GM23338 (cell line): ENCODE measurements at regions not wholly inside any gene's neighbourhood (a gene's known extent, or its start where the extent isn't known, plus 50 kb on each side); places are given as distances from the start of the nearest gene placed in this dataset.

Source experiments
- ATAC-seq: fragments of 200-7000 bp; cut with Tn5 transposase; 3 replicates; pipeline ENCODE4 v1.9.1; 2020
- DNase-seq: peaks from one replicate; pipeline ENCODE4 v3.0.0-alpha.2; 2015; ENCODE audit warnings: low spot score
- H2AFZ ChIP-seq: fragments of 200-600 bp; sonication (generic); 2 replicates; pipeline ENCODE4 v1.8.0; 2016; ENCODE audit warnings: antibody characterized with exemption, mild to moderate bottlenecking, moderate library complexity
- H3F3A ChIP-seq: fragments of 200-600 bp; sonication (generic); replicated peaks from 2 replicates; pipeline ENCODE4 v1.8.0; 2017; ENCODE audit warnings: antibody characterized with exemption, mixed run types, low read depth
- H3K27ac ChIP-seq: fragments of 200-600 bp; sonication (generic); 2 replicates; pipeline ENCODE4 v1.6.1; 2016; ENCODE audit warnings: low read depth
- H3K27me3 ChIP-seq: fragments of 200-600 bp; sonication (generic); 2 replicates; pipeline ENCODE4 v1.8.0; 2016; ENCODE audit warnings: mild to moderate bottlenecking, mixed run types, moderate library complexity; ENCODE audit not compliant: insufficient read depth
- H3K36me3 ChIP-seq: fragments of 200-600 bp; sonication (generic); 2 replicates; pipeline ENCODE4 v1.8.0; 2016; ENCODE audit warnings: mild to moderate bottlenecking; ENCODE audit not compliant: insufficient read depth
- H3K4me1 ChIP-seq: fragments of 200-600 bp; sonication (generic); 2 replicates; pipeline ENCODE4 v1.8.0; 2016; ENCODE audit warnings: mild to moderate bottlenecking, moderate library complexity; ENCODE audit not compliant: insufficient read depth
- H3K4me2 ChIP-seq: fragments of 200-600 bp; sonication (generic); 2 replicates; pipeline ENCODE4 v1.7.1; 2017; ENCODE audit warnings: mixed run types
- H3K4me3 ChIP-seq: fragments of 200-600 bp; sonication (generic); 2 replicates; pipeline ENCODE4 v1.6.1; 2016; ENCODE audit warnings: mixed run types
- H3K79me2 ChIP-seq: fragments of 200-600 bp; sonication (generic); replicated peaks from 2 replicates; pipeline ENCODE4 v1.8.0; 2017; ENCODE audit warnings: mild to moderate bottlenecking; ENCODE audit not compliant: insufficient read depth
- H3K9me2 ChIP-seq: fragments of 200-600 bp; sonication (generic); 2 replicates; pipeline ENCODE4 v1.8.0; 2017; ENCODE audit not compliant: insufficient read depth
- H4K20me1 ChIP-seq: fragments of 200-600 bp; sonication (generic); replicated peaks from 2 replicates; pipeline ENCODE4 v1.8.0; 2017; ENCODE audit warnings: mild to moderate bottlenecking; ENCODE audit not compliant: insufficient read depth
- H3K27ac Mint-ChIP-seq: 2 replicates; pipeline ENCODE4 v1.8.0; 2020; ENCODE audit warnings: inconsistent platforms, mild to moderate bottlenecking, moderate library complexity, mixed read lengths
- H3K27me3 Mint-ChIP-seq: 3 replicates; pipeline ENCODE4 v1.8.0; 2022; ENCODE audit warnings: low read depth, mild to moderate bottlenecking, moderate library complexity, mixed read lengths, inconsistent platforms; ENCODE audit not compliant: insufficient read depth, poor library complexity
- H3K36me3 Mint-ChIP-seq: 3 replicates; pipeline ENCODE4 v1.8.0; 2021; ENCODE audit warnings: low read depth, mild to moderate bottlenecking, inconsistent platforms, moderate library complexity, mixed read lengths
- H3K4me1 Mint-ChIP-seq: 3 replicates; pipeline ENCODE4 v1.8.0; 2020; ENCODE audit warnings: mild to moderate bottlenecking, inconsistent platforms, mixed read lengths
- H3K4me3 Mint-ChIP-seq: 3 replicates; pipeline ENCODE4 v1.8.0; 2021; ENCODE audit warnings: moderate library complexity, mild to moderate bottlenecking, inconsistent platforms, mixed read lengths
- H3K9me3 Mint-ChIP-seq: 3 replicates; pipeline ENCODE4 v1.8.0; 2020; ENCODE audit warnings: moderate library complexity, mild to moderate bottlenecking, inconsistent platforms, mixed read lengths
- CREB1 ChIP-seq: fragments of 250-450 bp; sonication (Bioruptor Pico); IDR thresholded peaks from 2 replicates; pipeline ENCODE4 v1.5.0; 2020; ENCODE audit warnings: low read depth, mild to moderate bottlenecking, moderate library complexity
- EZH2 ChIP-seq: fragments of 200-600 bp; sonication (generic); IDR thresholded peaks from one replicate; pipeline ENCODE4 v1.8.0; 2017; ENCODE audit warnings: antibody characterized with exemption, mild to moderate bottlenecking, low read depth; ENCODE audit not compliant: unreplicated experiment
- EZH2phosphoT487 ChIP-seq: fragments of 200-600 bp; sonication (generic); IDR thresholded peaks from one replicate; pipeline ENCODE4 v1.8.1; 2018; ENCODE audit warnings: antibody characterized with exemption; ENCODE audit not compliant: unreplicated experiment
- JUNB ChIP-seq: IDR thresholded peaks from one replicate; pipeline ENCODE4 v1.6.1; 2016; ENCODE audit warnings: antibody characterized with exemption; ENCODE audit not compliant: unreplicated experiment
- NANOG ChIP-seq: IDR thresholded peaks from 2 replicates; pipeline ENCODE4 v1.6.1; 2016; ENCODE audit warnings: antibody characterized with exemption, borderline replicate concordance
- POLR2AphosphoS5 ChIP-seq: IDR thresholded peaks from 2 replicates; pipeline ENCODE4 v1.6.1; 2016; ENCODE audit warnings: antibody characterized with exemption, low read depth
- STAT1 ChIP-seq: IDR thresholded peaks from one replicate; pipeline ENCODE4 v1.6.1; 2016; ENCODE audit warnings: antibody characterized with exemption; ENCODE audit not compliant: unreplicated experiment
- ZNF114 ChIP-seq: fragments of 250-450 bp; sonication (Bioruptor Pico); IDR thresholded peaks from 2 replicates; pipeline ENCODE4 v1.5.0; 2020; ENCODE audit warnings: mild to moderate bottlenecking, moderate library complexity
- ZNF331 ChIP-seq: fragments of 250-450 bp; sonication (Bioruptor Pico); IDR thresholded peaks from 2 replicates; pipeline ENCODE4 v1.5.0; 2020; ENCODE audit warnings: low read depth, mild to moderate bottlenecking, moderate library complexity
- TF ChIP-seq, protein P1 (sequence below): IDR thresholded peaks from one replicate; pipeline ENCODE4 v1.6.1; 2018; ENCODE audit warnings: antibody characterized with exemption; ENCODE audit not compliant: unreplicated experiment
- TF ChIP-seq, protein P2 (sequence below): IDR thresholded peaks from 2 replicates; pipeline ENCODE4 v1.6.1; 2016; ENCODE audit warnings: antibody characterized with exemption
- TF ChIP-seq, protein P3 (sequence below): fragments of 250-450 bp; sonication (Bioruptor Pico); IDR thresholded peaks from 2 replicates; pipeline ENCODE4 v1.5.0; 2020; ENCODE audit warnings: mild to moderate bottlenecking, moderate library complexity
- TF ChIP-seq, protein P4 (sequence below), 2 experiments: fragments of 200-600 bp in 1 of 2; sonication (generic) in 1 of 2; conservative IDR thresholded peaks; 2 replicates each; pipeline versions ENCODE4 v1.5.1 to v1.6.1; 2016 to 2017; ENCODE audit warnings: antibody characterized with exemption in 2 of 2, low read depth in 2 of 2, mild to moderate bottlenecking in 2 of 2, moderate library complexity in 1 of 2

DNA sequence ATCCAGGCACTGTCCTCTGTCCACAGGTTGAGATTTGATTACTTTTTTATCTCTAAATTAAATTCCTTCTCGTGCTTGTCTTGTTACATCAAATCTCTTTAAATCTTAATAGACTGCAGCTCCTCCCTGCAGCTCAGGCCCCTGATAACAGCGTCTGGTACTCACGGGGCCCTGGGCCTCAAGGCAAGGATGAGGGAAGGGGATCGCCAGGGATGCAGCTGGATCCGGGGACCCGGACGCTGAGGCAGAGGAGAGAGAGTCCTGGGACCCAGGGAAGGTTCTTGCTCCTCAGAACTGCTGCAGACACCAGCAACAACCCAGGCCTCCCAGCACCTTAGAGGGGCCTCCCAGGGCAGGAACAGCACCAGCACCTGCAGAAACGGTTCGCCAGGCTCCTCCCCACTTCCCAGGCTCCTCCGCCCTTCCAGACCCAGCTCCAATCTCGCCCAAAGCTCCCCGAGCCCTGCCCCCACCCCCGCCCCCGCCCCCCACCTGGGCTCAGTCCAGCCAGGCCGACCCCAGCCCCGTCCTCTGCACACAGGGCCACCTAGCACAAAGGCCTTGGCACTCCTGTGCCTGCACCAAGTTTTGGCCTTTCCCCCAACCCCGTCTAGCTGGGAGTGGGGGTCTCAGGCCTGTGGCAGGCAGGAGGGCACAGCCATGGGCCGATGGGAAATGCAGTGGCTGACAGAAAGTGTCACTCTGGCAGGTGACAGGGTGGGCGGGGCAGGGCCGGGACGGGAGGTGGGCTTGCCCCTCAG, 60.3 kb upstream of the GALNT9 start:
- Histone ChIP-seq H3K4me3 (no peak overlapping the region), H3K27me3 (peaks cover 16% of the 10 kb centered on the region), H4K20me1 (no peaks in the 10 kb centered on the region), H3K4me1 (peaks cover 4% of the 10 kb centered on the region; the same call in 1 of the 2 replicates), H3K79me2 (no peaks in the 10 kb centered on the region), H2AFZ (no peak overlapping the region), H3K36me3 (no peaks in the 10 kb centered on the region), H3K9me2 (peaks cover 4% of the 10 kb centered on the region; the same call in 1 of the 2 replicates), H3K4me2 (no peak overlapping the region), H3F3A (peaks cover 3% of the 10 kb centered on the region; the same call in 1 of the 2 replicates), H3K27ac (no peak overlapping the region)
- no peak overlapping the region for H3K4me3 Mint-ChIP-seq
- ATAC-seq (peak; percentile 18), DNase-seq (no peak)
- TF ChIP-seq STAT1 = no peak
- no peak for TF ChIP-seq ZNF331
- TF ChIP-seq JUNB = no peak
- no peak for TF ChIP-seq POLR2AphosphoS5
- TF ChIP-seq EZH2phosphoT487 = no peak
- TF ChIP-seq CREB1 (CRISPR knock-in tag) = no peak
- no peak for TF ChIP-seq ZNF114
- TF ChIP-seq, protein P1, sequence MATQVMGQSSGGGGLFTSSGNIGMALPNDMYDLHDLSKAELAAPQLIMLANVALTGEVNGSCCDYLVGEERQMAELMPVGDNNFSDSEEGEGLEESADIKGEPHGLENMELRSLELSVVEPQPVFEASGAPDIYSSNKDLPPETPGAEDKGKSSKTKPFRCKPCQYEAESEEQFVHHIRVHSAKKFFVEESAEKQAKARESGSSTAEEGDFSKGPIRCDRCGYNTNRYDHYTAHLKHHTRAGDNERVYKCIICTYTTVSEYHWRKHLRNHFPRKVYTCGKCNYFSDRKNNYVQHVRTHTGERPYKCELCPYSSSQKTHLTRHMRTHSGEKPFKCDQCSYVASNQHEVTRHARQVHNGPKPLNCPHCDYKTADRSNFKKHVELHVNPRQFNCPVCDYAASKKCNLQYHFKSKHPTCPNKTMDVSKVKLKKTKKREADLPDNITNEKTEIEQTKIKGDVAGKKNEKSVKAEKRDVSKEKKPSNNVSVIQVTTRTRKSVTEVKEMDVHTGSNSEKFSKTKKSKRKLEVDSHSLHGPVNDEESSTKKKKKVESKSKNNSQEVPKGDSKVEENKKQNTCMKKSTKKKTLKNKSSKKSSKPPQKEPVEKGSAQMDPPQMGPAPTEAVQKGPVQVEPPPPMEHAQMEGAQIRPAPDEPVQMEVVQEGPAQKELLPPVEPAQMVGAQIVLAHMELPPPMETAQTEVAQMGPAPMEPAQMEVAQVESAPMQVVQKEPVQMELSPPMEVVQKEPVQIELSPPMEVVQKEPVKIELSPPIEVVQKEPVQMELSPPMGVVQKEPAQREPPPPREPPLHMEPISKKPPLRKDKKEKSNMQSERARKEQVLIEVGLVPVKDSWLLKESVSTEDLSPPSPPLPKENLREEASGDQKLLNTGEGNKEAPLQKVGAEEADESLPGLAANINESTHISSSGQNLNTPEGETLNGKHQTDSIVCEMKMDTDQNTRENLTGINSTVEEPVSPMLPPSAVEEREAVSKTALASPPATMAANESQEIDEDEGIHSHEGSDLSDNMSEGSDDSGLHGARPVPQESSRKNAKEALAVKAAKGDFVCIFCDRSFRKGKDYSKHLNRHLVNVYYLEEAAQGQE = no peak
- TF ChIP-seq, protein P2, sequence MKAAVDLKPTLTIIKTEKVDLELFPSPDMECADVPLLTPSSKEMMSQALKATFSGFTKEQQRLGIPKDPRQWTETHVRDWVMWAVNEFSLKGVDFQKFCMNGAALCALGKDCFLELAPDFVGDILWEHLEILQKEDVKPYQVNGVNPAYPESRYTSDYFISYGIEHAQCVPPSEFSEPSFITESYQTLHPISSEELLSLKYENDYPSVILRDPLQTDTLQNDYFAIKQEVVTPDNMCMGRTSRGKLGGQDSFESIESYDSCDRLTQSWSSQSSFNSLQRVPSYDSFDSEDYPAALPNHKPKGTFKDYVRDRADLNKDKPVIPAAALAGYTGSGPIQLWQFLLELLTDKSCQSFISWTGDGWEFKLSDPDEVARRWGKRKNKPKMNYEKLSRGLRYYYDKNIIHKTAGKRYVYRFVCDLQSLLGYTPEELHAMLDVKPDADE = no peak
- TF ChIP-seq NANOG = no peak
- TF ChIP-seq, protein P3, sequence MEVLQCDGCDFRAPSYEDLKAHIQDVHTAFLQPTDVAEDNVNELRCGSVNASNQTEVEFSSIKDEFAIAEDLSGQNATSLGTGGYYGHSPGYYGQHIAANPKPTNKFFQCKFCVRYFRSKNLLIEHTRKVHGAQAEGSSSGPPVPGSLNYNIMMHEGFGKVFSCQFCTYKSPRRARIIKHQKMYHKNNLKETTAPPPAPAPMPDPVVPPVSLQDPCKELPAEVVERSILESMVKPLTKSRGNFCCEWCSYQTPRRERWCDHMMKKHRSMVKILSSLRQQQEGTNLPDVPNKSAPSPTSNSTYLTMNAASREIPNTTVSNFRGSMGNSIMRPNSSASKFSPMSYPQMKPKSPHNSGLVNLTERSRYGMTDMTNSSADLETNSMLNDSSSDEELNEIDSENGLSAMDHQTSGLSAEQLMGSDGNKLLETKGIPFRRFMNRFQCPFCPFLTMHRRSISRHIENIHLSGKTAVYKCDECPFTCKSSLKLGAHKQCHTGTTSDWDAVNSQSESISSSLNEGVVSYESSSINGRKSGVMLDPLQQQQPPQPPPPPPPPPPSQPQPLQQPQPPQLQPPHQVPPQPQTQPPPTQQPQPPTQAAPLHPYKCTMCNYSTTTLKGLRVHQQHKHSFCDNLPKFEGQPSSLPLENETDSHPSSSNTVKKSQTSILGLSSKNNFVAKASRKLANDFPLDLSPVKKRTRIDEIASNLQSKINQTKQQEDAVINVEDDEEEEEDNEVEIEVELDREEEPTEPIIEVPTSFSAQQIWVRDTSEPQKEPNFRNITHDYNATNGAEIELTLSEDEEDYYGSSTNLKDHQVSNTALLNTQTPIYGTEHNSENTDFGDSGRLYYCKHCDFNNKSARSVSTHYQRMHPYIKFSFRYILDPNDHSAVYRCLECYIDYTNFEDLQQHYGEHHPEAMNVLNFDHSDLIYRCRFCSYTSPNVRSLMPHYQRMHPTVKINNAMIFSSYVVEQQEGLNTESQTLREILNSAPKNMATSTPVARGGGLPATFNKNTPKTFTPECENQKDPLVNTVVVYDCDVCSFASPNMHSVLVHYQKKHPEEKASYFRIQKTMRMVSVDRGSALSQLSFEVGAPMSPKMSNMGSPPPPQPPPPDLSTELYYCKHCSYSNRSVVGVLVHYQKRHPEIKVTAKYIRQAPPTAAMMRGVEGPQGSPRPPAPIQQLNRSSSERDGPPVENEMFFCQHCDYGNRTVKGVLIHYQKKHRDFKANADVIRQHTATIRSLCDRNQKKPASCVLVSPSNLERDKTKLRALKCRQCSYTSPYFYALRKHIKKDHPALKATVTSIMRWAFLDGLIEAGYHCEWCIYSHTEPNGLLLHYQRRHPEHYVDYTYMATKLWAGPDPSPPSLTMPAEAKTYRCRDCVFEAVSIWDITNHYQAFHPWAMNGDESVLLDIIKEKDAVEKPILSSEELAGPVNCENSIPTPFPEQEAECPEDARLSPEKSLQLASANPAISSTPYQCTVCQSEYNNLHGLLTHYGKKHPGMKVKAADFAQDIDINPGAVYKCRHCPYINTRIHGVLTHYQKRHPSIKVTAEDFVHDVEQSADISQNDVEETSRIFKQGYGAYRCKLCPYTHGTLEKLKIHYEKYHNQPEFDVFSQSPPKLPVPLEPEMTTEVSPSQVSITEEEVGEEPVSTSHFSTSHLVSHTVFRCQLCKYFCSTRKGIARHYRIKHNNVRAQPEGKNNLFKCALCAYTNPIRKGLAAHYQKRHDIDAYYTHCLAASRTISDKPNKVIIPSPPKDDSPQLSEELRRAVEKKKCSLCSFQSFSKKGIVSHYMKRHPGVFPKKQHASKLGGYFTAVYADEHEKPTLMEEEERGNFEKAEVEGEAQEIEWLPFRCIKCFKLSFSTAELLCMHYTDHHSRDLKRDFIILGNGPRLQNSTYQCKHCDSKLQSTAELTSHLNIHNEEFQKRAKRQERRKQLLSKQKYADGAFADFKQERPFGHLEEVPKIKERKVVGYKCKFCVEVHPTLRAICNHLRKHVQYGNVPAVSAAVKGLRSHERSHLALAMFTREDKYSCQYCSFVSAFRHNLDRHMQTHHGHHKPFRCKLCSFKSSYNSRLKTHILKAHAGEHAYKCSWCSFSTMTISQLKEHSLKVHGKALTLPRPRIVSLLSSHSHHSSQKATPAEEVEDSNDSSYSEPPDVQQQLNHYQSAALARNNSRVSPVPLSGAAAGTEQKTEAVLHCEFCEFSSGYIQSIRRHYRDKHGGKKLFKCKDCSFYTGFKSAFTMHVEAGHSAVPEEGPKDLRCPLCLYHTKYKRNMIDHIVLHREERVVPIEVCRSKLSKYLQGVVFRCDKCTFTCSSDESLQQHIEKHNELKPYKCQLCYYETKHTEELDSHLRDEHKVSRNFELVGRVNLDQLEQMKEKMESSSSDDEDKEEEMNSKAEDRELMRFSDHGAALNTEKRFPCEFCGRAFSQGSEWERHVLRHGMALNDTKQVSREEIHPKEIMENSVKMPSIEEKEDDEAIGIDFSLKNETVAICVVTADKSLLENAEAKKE (CRISPR knock-in tag) = no peak
- TF ChIP-seq, protein P4, sequence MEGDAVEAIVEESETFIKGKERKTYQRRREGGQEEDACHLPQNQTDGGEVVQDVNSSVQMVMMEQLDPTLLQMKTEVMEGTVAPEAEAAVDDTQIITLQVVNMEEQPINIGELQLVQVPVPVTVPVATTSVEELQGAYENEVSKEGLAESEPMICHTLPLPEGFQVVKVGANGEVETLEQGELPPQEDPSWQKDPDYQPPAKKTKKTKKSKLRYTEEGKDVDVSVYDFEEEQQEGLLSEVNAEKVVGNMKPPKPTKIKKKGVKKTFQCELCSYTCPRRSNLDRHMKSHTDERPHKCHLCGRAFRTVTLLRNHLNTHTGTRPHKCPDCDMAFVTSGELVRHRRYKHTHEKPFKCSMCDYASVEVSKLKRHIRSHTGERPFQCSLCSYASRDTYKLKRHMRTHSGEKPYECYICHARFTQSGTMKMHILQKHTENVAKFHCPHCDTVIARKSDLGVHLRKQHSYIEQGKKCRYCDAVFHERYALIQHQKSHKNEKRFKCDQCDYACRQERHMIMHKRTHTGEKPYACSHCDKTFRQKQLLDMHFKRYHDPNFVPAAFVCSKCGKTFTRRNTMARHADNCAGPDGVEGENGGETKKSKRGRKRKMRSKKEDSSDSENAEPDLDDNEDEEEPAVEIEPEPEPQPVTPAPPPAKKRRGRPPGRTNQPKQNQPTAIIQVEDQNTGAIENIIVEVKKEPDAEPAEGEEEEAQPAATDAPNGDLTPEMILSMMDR (conservative IDR thresholded peaks at IDR 0.05; ENCODE audit: low read depth in 2 of 2) = no peak
- TF ChIP-seq EZH2 = no peak
- H3K36me3 Mint-ChIP-seq = no peaks in the 10 kb centered on the region; the same call in 2 of the 3 replicates
- H3K9me3 Mint-ChIP-seq = no peaks in the 10 kb centered on the region; the same call in 2 of the 3 replicates
- peaks cover 31% of the 10 kb centered on the region for H3K4me1 Mint-ChIP-seq
- no peak overlapping the region for H3K27ac Mint-ChIP-seq
- H3K27me3 Mint-ChIP-seq = peaks cover 22% of the 10 kb centered on the region
